ENCODE measurements at regions not wholly inside any gene's neighbourhood (a gene's known extent, or its start where the extent isn't known, plus 50 kb on each side); places are given as distances from the start of the nearest gene placed in this dataset.

- DNase-seq (no peak), ATAC-seq (ENCODE audit: low read depth) (no peak)
- Histone ChIP-seq H3K4me2 (replicated peaks; ENCODE audit: low read depth, low read length, poor library complexity, severe bottlenecking) (no peak overlapping the region), H3K9ac (ENCODE audit: low read length) (no peak overlapping the region), H3K4me1 (ENCODE audit: control insufficient read depth in 2 of 2, insufficient read depth in 2 of 2, low read length in 2 of 2) (no peaks in the 10 kb centered on the region), H3K79me2 (ENCODE audit: control insufficient read depth, insufficient read depth, low read length) (no peaks in the 10 kb centered on the region), H4K20me1 (ENCODE audit: control insufficient read depth, insufficient read depth, low read length, poor library complexity, severe bottlenecking) (no peaks in the 10 kb centered on the region), H3K27me3 (replicated peaks in 1 of 4; ENCODE audit: control extremely low read depth in 1 of 4, control insufficient read depth in 3 of 4, insufficient read depth in 4 of 4, low read length in 3 of 4) (no peaks in the 10 kb centered on the region), H3K9me3 (ENCODE audit: control extremely low read depth in 1 of 3, control insufficient read depth in 2 of 3, insufficient read depth in 1 of 3, low read length in 2 of 3) (no peaks in the 10 kb centered on the region), H3K4me3 (ENCODE audit: control extremely low read depth in 1 of 5, extremely low read depth in 1 of 5, insufficient read depth in 1 of 5, low read depth in 2 of 5, low read length in 4 of 5) (no peak overlapping the region), H2AFZ (ENCODE audit: insufficient read depth, low read depth, low read length, poor library complexity, severe bottlenecking) (no peak overlapping the region), H3K36me3 (replicated peaks in 1 of 2; ENCODE audit: control extremely low read depth in 1 of 2, control insufficient read depth in 1 of 2, extremely low read depth in 1 of 2, insufficient read depth in 2 of 2, low read length in 1 of 2) (no peaks in the 10 kb centered on the region), H3K27ac (ENCODE audit: low read length in 2 of 2) (no peak overlapping the region)
- Mint-ChIP-seq H3K27me3 (no peaks in the 10 kb centered on the region), H3K4me3 (no peak overlapping the region), H3K9me3 (ENCODE audit: insufficient read depth) (peaks cover 5% of the 10 kb centered on the region), H3K27ac (no peak overlapping the region), H3K4me1 (no peaks in the 10 kb centered on the region)
- no CpG with 5 or more reads among the region's 1 CpG for WGBS (ENCODE audit: insufficient coverage)
- TF ChIP-seq CTCF (IDR thresholded peaks at IDR 0.05) (no peak), EZH2 (IDR thresholded peaks at IDR 0.05; ENCODE audit: borderline replicate concordance, insufficient read depth, low read depth, low read length, poor library complexity, severe bottlenecking) (no peak)
- CTCF ChIA-PET: no interaction called here
- POLR2A ChIA-PET: no interaction called here
- intact Hi-C loops (cut with micrococcal nuclease): no loop called here
Measured at GRCh38 chr4:156517546-156517945, 454.1 kb downstream of the PDGFC start.

GRCh38 chr4:156516698-156517097 lies 454.9 kb downstream of the PDGFC start:
- H3K4me1 ChIP-seq (ENCODE audit: control insufficient read depth in 2 of 2, insufficient read depth in 2 of 2, low read length in 2 of 2): no peaks in the 10 kb centered on the region
- H3K27me3 Mint-ChIP-seq: no peaks in the 10 kb centered on the region
- no peaks in the 10 kb centered on the region for H3K4me1 Mint-ChIP-seq
- H3K9me3 Mint-ChIP-seq (ENCODE audit: insufficient read depth): peaks cover 6% of the 10 kb centered on the region
- WGBS (ENCODE audit: insufficient coverage): no CpG with 5 or more reads among the region's 1 CpG
- H3K79me2 ChIP-seq (ENCODE audit: control insufficient read depth, insufficient read depth, low read length): no peaks in the 10 kb centered on the region
- ATAC-seq (ENCODE audit: low read depth): no peak
- no peaks in the 10 kb centered on the region for H3K36me3 ChIP-seq (replicated peaks in 1 of 2; ENCODE audit: control extremely low read depth in 1 of 2, control insufficient read depth in 1 of 2, extremely low read depth in 1 of 2, insufficient read depth in 2 of 2, low read length in 1 of 2)
- TF ChIP-seq CTCF (IDR thresholded peaks at IDR 0.05) (no peak), EZH2 (IDR thresholded peaks at IDR 0.05; ENCODE audit: borderline replicate concordance, insufficient read depth, low read depth, low read length, poor library complexity, severe bottlenecking) (no peak)
- no peaks in the 10 kb centered on the region for H3K9me3 ChIP-seq (ENCODE audit: control extremely low read depth in 1 of 3, control insufficient read depth in 2 of 3, insufficient read depth in 1 of 3, low read length in 2 of 3)
- CTCF ChIA-PET: no interaction called here
- H3K27ac ChIP-seq (ENCODE audit: low read length in 2 of 2): no peak overlapping the region
- DNase-seq: no peak
- H3K9ac ChIP-seq (ENCODE audit: low read length): no peak overlapping the region
- H3K27me3 ChIP-seq (replicated peaks in 1 of 4; ENCODE audit: control extremely low read depth in 1 of 4, control insufficient read depth in 3 of 4, insufficient read depth in 4 of 4, low read length in 3 of 4): no peaks in the 10 kb centered on the region
- intact Hi-C loops (cut with micrococcal nuclease): no loop called here
- POLR2A ChIA-PET: no interaction called here
- no peak overlapping the region for H3K4me3 ChIP-seq (ENCODE audit: control extremely low read depth in 1 of 5, extremely low read depth in 1 of 5, insufficient read depth in 1 of 5, low read depth in 2 of 5, low read length in 4 of 5)
- H3K4me2 ChIP-seq (replicated peaks; ENCODE audit: low read depth, low read length, poor library complexity, severe bottlenecking): no peak overlapping the region
- H4K20me1 ChIP-seq (ENCODE audit: control insufficient read depth, insufficient read depth, low read length, poor library complexity, severe bottlenecking): no peaks in the 10 kb centered on the region
- H2AFZ ChIP-seq (ENCODE audit: insufficient read depth, low read depth, low read length, poor library complexity, severe bottlenecking): no peak overlapping the region
- H3K27ac Mint-ChIP-seq: no peak overlapping the region
- H3K4me3 Mint-ChIP-seq: no peak overlapping the region

Data from B cell (primary cell).